Chondrocyte (in vitro differentiated cells): ENCODE measurements at regions not wholly inside any gene's neighbourhood (a gene's known extent, or its start where the extent isn't known, plus 50 kb on each side); places are given as distances from the start of the nearest gene placed in this dataset.

ENCODE experiments used
- DNase-seq: peaks from one replicate; pipeline ENCODE4 v3.0.0; 2021; ENCODE audit warnings: mixed read lengths, low spot score
- H3K27ac Mint-ChIP-seq: one replicate; pipeline ENCODE4 v1.8.0; 2021; ENCODE audit warnings: mild to moderate bottlenecking, moderate library complexity, mixed read lengths; ENCODE audit not compliant: unreplicated experiment
- H3K27me3 Mint-ChIP-seq: 2 replicates; pipeline ENCODE4 v1.8.0; 2021; ENCODE audit warnings: low read depth, mixed read lengths
- H3K36me3 Mint-ChIP-seq: 2 replicates; pipeline ENCODE4 v1.8.0; 2021; ENCODE audit warnings: low read depth, mixed read lengths
- H3K4me1 Mint-ChIP-seq: 2 replicates; pipeline ENCODE4 v1.8.0; 2021; ENCODE audit warnings: low read depth, mild to moderate bottlenecking, mixed read lengths
- H3K4me3 Mint-ChIP-seq: one replicate; pipeline ENCODE4 v1.8.0; 2021; ENCODE audit warnings: mild to moderate bottlenecking, moderate library complexity, mixed read lengths; ENCODE audit not compliant: unreplicated experiment
- H3K9me3 Mint-ChIP-seq: 2 replicates; pipeline ENCODE4 v1.8.0; 2021; ENCODE audit warnings: low read depth, mixed read lengths
- TF ChIP-seq, protein P1 (sequence below): fragments of 200-600 bp; sonication (generic); IDR thresholded peaks from 2 replicates; pipeline ENCODE4 v1.5.0; 2021; ENCODE audit warnings: antibody characterized with exemption, mild to moderate bottlenecking, moderate library complexity

DNA sequence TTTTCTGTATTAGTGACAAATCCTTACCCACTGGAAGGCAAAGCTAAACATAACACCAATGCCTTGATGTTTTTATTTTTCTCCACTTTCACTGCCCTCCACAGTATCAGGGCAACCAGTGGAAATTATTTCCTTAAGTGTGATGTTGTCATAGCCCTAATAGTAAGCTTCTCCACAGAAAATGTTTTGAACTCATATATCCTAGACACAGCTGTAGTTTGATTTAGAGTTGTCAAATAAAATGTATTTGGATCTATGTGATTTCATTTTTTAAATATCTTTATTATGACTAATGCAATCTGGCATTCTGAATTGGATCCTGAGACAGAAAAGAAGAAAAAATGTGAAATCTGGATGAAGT is 70.9 kb upstream of the UFL1 start:
- H3K36me3 Mint-ChIP-seq, result no peaks in the 10 kb centered on the region
- no peak overlapping the region for H3K4me3 Mint-ChIP-seq
- H3K4me1 Mint-ChIP-seq, result peaks cover 12% of the 10 kb centered on the region
- TF ChIP-seq, protein P1, sequence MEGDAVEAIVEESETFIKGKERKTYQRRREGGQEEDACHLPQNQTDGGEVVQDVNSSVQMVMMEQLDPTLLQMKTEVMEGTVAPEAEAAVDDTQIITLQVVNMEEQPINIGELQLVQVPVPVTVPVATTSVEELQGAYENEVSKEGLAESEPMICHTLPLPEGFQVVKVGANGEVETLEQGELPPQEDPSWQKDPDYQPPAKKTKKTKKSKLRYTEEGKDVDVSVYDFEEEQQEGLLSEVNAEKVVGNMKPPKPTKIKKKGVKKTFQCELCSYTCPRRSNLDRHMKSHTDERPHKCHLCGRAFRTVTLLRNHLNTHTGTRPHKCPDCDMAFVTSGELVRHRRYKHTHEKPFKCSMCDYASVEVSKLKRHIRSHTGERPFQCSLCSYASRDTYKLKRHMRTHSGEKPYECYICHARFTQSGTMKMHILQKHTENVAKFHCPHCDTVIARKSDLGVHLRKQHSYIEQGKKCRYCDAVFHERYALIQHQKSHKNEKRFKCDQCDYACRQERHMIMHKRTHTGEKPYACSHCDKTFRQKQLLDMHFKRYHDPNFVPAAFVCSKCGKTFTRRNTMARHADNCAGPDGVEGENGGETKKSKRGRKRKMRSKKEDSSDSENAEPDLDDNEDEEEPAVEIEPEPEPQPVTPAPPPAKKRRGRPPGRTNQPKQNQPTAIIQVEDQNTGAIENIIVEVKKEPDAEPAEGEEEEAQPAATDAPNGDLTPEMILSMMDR, result no peak
- H3K9me3 Mint-ChIP-seq, result peaks cover 3% of the 10 kb centered on the region
- H3K27me3 Mint-ChIP-seq, result peaks cover 2% of the 10 kb centered on the region
- H3K27ac Mint-ChIP-seq, result no peak overlapping the region
- DNase-seq, result no peak

DNA sequence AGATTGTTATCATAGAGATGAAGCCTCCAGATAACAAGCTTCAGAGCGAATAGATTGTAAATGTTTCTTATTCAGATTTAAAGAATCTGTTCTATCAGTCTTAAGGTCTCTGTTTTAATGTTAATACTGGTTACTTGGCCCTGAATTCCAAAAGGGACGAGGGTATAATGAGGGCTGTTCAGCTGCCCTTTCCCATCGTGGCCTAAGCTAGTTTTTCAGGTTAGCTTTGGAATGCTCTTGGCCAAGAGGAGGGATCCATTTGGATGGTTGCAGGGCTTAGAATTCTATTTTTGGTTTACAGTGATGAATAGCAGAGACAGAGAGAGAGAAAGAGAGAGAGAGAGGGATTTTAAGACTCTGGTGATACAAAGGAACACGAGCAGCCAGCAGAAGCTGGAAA is 62.8 kb upstream of the UFL1 start:
- Mint-ChIP-seq H3K36me3 (no peaks in the 10 kb centered on the region), H3K4me1 (no peaks in the 10 kb centered on the region), H3K4me3 (no peak overlapping the region), H3K27ac (no peak overlapping the region), H3K27me3 (peaks cover 7% of the 10 kb centered on the region), H3K9me3 (no peaks in the 10 kb centered on the region)
- no peak for DNase-seq
- TF ChIP-seq, protein P1, result no peak

DNA sequence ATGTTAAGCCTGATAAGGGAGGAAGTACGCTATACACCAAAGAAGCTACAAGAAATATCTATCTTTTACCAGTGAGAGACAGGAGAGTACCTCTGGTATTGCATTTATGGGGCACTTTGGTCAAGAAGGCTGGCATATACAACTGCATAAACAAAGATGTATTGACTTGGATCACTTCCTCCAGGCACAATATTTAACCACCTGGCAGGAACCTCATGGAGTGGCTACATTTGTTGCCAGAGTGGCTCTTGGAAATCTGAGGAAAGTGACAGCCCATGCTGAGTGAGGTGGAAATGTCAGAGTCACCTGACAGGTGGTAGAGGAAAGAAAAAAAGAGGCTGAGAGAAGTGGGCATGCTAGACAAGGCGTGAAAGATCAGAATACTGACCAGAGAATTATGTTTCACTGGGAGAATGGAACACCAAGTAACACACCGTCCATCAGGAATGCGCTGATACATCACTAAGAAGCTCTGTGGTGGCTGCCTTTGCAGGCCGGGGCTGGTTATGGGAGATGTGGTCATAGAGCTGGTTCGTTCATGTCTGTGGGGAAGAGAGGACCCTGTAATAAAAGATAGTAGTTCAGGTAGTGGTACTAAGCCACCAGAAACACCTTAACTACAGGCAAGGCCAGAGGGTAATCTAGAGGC is 61.4 kb upstream of the UFL1 start:
- Mint-ChIP-seq H3K4me1 (no peaks in the 10 kb centered on the region), H3K4me3 (no peak overlapping the region), H3K36me3 (no peaks in the 10 kb centered on the region), H3K27ac (no peak overlapping the region), H3K27me3 (peaks cover 10% of the 10 kb centered on the region), H3K9me3 (no peaks in the 10 kb centered on the region)
- TF ChIP-seq, protein P1, result no peak
- no peak for DNase-seq

DNA sequence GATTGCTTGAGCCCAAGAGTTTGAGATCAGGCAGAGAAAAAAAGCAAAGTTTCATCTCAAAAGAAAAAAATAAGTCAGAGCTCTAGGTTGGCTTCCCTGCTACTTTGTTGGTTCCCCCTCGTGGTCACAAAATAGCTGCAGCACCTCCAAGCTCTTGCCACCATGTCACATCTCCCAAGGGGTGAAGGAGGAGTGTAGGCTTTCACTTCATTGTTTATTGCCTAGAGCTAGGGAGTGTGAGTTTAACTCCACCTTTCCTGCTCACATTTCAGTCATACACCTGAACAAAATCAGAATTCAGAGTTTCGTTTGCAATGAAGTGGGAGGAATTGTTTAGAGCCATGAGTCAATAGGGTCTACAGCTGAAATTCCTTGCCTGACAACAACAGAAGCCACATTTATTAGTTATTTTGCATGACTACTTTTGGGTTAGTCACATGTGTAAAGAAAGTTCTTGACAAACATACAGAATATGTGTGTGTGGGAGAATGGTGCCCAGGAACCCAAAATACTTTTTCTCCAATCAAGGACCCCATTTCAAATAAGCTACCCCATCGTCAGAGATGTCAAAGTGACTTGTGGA is 56.2 kb upstream of the UFL1 start:
- no peak for DNase-seq
- H3K27me3 Mint-ChIP-seq, result peaks cover 19% of the 10 kb centered on the region
- H3K27ac Mint-ChIP-seq, result no peak overlapping the region
- no peaks in the 10 kb centered on the region for H3K36me3 Mint-ChIP-seq
- TF ChIP-seq, protein P1, result no peak
- no peaks in the 10 kb centered on the region for H3K4me1 Mint-ChIP-seq
- H3K9me3 Mint-ChIP-seq, result no peaks in the 10 kb centered on the region
- H3K4me3 Mint-ChIP-seq, result no peak overlapping the region

DNA sequence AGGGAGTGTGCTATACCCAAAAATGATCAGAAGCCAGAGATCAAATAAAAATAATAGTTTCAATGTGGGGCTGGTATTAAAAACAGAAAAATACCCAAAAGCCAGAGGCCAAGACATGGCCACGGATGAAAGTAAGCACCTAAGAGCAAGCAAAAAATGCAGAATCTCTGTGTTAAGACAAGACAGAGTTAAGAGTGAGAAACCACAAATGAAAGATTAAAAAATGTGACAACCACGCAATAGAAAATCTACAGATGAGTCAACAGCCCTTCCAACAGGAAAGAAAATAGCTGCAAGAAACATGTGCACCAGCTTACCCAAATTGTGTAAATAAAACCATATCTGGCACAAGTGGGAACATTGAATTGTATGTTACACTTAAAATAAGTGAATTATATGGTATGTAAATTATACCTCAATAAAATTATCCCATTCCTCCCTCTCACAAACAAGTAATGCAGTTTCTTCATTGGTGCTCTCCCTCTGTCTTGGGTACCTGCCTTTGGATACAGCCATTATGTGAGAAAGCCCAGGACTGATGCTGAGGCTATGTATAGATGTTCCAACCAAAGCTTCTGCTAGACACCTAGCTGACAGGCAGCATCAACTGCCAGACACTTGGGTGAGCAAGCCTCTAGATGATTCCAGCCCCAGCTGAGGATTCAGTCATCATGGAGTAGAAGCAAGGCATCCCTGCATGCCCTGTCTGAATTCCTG is 55.3 kb upstream of the UFL1 start:
- no peaks in the 10 kb centered on the region for H3K9me3 Mint-ChIP-seq
- no peak overlapping the region for H3K4me3 Mint-ChIP-seq
- H3K36me3 Mint-ChIP-seq, result no peaks in the 10 kb centered on the region
- TF ChIP-seq, protein P1, result no peak
- no peak overlapping the region for H3K27ac Mint-ChIP-seq
- H3K27me3 Mint-ChIP-seq, result peaks cover 22% of the 10 kb centered on the region
- DNase-seq, result no peak
- H3K4me1 Mint-ChIP-seq, result no peaks in the 10 kb centered on the region
